Spleen (tissue), 7 donors: ENCODE measurements at regions not wholly inside any gene's neighbourhood (a gene's known extent, or its start where the extent isn't known, plus 50 kb on each side); places are given as distances from the start of the nearest gene placed in this dataset.

Experiments used
- POLR2A ChIP-seq, 3 donors: fragments of 450-650 bp; IDR thresholded peaks; one replicate each; pipeline ENCODE4 v1.5.1; 2017; ENCODE audit warnings: antibody characterized with exemption in 3 of 3, mild to moderate bottlenecking in 1 of 3
- POLR2AphosphoS5 ChIP-seq, 3 donors: sonication (generic); formaldehyde crosslinking; IDR thresholded peaks; one replicate each; pipeline ENCODE4 v1.5.1; 2017; ENCODE audit warnings: antibody characterized with exemption in 3 of 3
- TF ChIP-seq, protein P1 (sequence below), 11 experiments: fragments of 200-600 bp in 7 of 11; fragments of 450-650 bp in 4 of 11; sonication (generic) in 4 of 11; IDR thresholded peaks in 8 of 11; conservative IDR thresholded peaks in 3 of 11; 1 replicate in 7 of 11; 2 replicates in 4 of 11; pipeline versions ENCODE4 v1.4.0 to v1.8.0; 2016 to 2021; ENCODE audit warnings: antibody characterized with exemption in 11 of 11, inconsistent platforms in 4 of 11, mild to moderate bottlenecking in 1 of 11
- donor health status: DM: no; HTN: no; CAD: no; lungs with moderate emphysema.
- donor health status: DM: no; HTN: no; CAD: no.
- donor health status: DM: no; HTN: no; CAD: no.

- TF ChIP-seq POLR2A (IDR thresholded peaks at IDR 0.05) (no peak), POLR2AphosphoS5 (IDR thresholded peaks at IDR 0.05) (no peak)
- TF ChIP-seq, protein P1, sequence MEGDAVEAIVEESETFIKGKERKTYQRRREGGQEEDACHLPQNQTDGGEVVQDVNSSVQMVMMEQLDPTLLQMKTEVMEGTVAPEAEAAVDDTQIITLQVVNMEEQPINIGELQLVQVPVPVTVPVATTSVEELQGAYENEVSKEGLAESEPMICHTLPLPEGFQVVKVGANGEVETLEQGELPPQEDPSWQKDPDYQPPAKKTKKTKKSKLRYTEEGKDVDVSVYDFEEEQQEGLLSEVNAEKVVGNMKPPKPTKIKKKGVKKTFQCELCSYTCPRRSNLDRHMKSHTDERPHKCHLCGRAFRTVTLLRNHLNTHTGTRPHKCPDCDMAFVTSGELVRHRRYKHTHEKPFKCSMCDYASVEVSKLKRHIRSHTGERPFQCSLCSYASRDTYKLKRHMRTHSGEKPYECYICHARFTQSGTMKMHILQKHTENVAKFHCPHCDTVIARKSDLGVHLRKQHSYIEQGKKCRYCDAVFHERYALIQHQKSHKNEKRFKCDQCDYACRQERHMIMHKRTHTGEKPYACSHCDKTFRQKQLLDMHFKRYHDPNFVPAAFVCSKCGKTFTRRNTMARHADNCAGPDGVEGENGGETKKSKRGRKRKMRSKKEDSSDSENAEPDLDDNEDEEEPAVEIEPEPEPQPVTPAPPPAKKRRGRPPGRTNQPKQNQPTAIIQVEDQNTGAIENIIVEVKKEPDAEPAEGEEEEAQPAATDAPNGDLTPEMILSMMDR (IDR thresholded peaks at IDR 0.05 in 8 of 11, conservative IDR thresholded peaks at IDR 0.05 in 3 of 11) = no peak
Observed at GRCh38 chr9:107614765-107615164, 125.2 kb upstream of the KLF4 start.
